ENCODE measurements at regions not wholly inside any gene's neighbourhood (a gene's known extent, or its start where the extent isn't known, plus 50 kb on each side); places are given as distances from the start of the nearest gene placed in this dataset.

DNA sequence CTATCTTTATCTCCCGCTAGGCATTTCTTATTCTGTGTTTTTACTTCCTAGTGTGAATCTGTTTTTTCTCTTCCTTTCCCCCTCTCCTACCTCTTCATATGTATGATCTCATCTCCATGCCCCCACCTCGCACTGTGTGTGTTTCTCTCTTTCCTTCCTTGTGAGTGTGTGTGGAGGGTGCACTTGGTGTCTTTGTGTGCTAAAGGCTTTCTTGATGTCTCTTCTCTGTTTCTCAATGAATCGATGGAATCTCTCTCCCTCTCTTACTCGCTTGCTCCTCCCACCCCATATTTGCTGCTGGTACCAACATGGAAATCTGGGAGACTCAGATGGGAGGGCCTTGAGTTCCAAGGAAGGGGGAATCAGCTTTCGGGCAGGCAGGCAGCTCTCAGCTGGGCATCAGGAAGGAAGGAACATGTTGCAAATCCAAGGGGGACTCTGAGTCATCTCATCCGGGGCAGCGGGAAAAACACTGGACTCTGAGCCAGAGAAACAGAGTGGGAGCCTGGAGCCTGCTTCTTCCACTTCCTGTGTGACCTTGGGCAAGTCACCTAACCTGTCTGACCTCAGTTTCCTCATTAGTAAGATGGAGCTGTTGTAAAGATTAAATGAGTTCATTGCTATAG, 147.5 kb downstream of the PTPRU start:
- TF ChIP-seq TCF4 (CRISPR knock-in tag; IDR thresholded peaks at IDR 0.05; ENCODE audit: borderline replicate concordance) (no peak), ZNF8 (CRISPR knock-in tag; IDR thresholded peaks at IDR 0.05) (no peak), OSR1 (CRISPR knock-in tag; IDR thresholded peaks at IDR 0.05) (no peak), ISL1 (CRISPR knock-in tag; IDR thresholded peaks at IDR 0.05) (no peak), POU6F1 (CRISPR knock-in tag; IDR thresholded peaks at IDR 0.05; ENCODE audit: borderline replicate concordance, low read depth) (no peak), BACH2 (CRISPR knock-in tag; IDR thresholded peaks at IDR 0.05; ENCODE audit: borderline replicate concordance) (no peak), PATZ1 (CRISPR knock-in tag; IDR thresholded peaks at IDR 0.05; ENCODE audit: borderline replicate concordance) (no peak), PPARA (CRISPR knock-in tag; IDR thresholded peaks at IDR 0.05; ENCODE audit: borderline replicate concordance) (no peak), TOX (CRISPR knock-in tag; IDR thresholded peaks at IDR 0.05; ENCODE audit: borderline replicate concordance) (no peak)
- TF ChIP-seq, protein P1, sequence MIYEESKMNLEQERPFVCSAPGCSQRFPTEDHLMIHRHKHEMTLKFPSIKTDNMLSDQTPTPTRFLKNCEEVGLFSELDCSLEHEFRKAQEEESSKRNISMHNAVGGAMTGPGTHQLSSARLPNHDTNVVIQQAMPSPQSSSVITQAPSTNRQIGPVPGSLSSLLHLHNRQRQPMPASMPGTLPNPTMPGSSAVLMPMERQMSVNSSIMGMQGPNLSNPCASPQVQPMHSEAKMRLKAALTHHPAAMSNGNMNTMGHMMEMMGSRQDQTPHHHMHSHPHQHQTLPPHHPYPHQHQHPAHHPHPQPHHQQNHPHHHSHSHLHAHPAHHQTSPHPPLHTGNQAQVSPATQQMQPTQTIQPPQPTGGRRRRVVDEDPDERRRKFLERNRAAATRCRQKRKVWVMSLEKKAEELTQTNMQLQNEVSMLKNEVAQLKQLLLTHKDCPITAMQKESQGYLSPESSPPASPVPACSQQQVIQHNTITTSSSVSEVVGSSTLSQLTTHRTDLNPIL (CRISPR knock-in tag; IDR thresholded peaks at IDR 0.05; ENCODE audit: low read depth): no peak
- ATAC-seq: no peak

DNA sequence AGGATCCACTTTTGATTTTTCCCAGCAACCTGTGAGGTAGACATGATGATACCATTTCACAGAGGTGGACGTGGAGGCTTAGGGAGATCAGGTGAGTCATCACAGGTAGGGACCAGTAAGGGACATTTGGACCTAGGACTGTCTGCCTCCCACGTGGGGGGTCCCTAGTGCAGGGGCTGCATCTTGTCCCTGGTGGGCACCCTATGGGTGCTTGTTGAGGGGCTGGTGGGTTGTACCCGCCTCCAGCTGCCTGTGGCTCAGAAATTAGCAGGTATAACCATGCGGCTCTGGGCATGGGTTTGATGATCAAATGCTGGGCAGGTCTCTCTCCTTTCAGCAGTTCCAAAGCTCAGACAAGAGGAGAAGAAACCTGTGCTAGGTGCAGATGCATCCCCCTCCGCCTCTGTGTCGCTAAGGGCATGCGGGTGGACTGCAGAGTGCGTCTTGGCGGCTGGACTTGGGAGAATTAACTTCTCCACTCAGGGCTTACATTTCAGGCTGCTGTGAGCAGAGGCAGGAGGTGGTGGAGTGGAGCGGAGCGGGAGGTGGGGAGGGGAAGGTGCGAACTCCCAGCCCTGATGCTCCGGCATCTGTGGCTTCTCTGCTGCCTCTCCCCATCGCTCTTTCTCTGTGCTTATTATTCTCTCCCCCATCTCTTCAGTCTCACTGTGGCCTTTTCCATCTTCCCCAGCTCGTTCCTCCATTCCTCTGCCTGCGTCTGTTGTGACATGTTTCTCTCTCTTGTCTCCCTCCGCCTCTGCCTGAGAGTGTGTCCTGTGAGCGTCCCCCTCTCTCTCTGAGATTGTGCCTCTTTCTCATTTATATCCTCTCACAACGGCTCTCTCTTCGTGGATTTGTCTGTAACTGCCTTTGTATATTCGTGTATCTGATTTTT, 146.8 kb downstream of the PTPRU start:
- ATAC-seq: no peak

More for the DNA sequence above, 146.8 kb downstream of the PTPRU start:
- TF ChIP-seq POU6F1 (CRISPR knock-in tag; IDR thresholded peaks at IDR 0.05; ENCODE audit: borderline replicate concordance, low read depth) (no peak), TOX (CRISPR knock-in tag; IDR thresholded peaks at IDR 0.05; ENCODE audit: borderline replicate concordance) (no peak), CSRNP3 (CRISPR knock-in tag; IDR thresholded peaks at IDR 0.05) (no peak), CSDC2 (CRISPR knock-in tag; IDR thresholded peaks at IDR 0.05) (no peak), PPARA (CRISPR knock-in tag; IDR thresholded peaks at IDR 0.05; ENCODE audit: borderline replicate concordance) (no peak), ZNF8 (CRISPR knock-in tag; IDR thresholded peaks at IDR 0.05) (no peak), ISL1 (CRISPR knock-in tag; IDR thresholded peaks at IDR 0.05) (no peak)
- TF ChIP-seq, protein P1 (CRISPR knock-in tag; IDR thresholded peaks at IDR 0.05; ENCODE audit: low read depth): no peak
